ENCODE measurements at regions not wholly inside any gene's neighbourhood (a gene's known extent, or its start where the extent isn't known, plus 50 kb on each side); places are given as distances from the start of the nearest gene placed in this dataset.

DNA sequence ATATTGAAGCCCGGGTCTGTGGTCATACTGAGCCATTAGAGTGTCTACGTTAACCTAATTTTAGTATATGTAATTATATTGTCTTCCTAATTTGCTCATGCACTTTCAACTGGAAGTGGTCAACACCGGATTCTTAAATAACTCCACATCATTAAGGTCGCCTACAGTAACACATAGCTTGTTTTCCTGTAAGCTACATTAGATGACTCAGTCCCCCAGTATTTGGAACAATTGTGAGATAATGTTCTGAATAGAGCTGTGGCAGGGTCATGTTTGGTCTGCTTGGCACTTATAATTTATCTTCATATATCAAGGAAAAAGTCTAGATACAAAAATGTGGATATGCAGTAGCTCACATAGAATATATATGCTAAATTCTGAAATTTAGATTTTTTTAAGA lies 486.2 kb downstream of the IGSF11 start:
- Histone ChIP-seq H4K20me1 (ENCODE audit: insufficient read depth) (no peaks in the 10 kb centered on the region), H3K36me3 (ENCODE audit: insufficient read depth) (no peaks in the 10 kb centered on the region), H3K4me2 (no peak overlapping the region), H3K4me1 (ENCODE audit: low read depth, poor library complexity, severe bottlenecking) (no peaks in the 10 kb centered on the region), H3K79me2 (ENCODE audit: insufficient read depth, low read depth) (no peaks in the 10 kb centered on the region), H3K27me3 (ENCODE audit: insufficient read depth, low read depth) (no peaks in the 10 kb centered on the region), H3K4me3 (IDR thresholded peaks at IDR 0.05; ENCODE audit: insufficient read depth, low read depth, low read length) (no peak overlapping the region), H3K9ac (no peak overlapping the region), H2AFZ (ENCODE audit: low read depth) (no peak overlapping the region), H3K27ac (no peak overlapping the region)
- TF ChIP-seq, protein P1, sequence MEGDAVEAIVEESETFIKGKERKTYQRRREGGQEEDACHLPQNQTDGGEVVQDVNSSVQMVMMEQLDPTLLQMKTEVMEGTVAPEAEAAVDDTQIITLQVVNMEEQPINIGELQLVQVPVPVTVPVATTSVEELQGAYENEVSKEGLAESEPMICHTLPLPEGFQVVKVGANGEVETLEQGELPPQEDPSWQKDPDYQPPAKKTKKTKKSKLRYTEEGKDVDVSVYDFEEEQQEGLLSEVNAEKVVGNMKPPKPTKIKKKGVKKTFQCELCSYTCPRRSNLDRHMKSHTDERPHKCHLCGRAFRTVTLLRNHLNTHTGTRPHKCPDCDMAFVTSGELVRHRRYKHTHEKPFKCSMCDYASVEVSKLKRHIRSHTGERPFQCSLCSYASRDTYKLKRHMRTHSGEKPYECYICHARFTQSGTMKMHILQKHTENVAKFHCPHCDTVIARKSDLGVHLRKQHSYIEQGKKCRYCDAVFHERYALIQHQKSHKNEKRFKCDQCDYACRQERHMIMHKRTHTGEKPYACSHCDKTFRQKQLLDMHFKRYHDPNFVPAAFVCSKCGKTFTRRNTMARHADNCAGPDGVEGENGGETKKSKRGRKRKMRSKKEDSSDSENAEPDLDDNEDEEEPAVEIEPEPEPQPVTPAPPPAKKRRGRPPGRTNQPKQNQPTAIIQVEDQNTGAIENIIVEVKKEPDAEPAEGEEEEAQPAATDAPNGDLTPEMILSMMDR (conservative IDR thresholded peaks at IDR 0.05; ENCODE audit: low read depth, low read length), result no peak

DNA sequence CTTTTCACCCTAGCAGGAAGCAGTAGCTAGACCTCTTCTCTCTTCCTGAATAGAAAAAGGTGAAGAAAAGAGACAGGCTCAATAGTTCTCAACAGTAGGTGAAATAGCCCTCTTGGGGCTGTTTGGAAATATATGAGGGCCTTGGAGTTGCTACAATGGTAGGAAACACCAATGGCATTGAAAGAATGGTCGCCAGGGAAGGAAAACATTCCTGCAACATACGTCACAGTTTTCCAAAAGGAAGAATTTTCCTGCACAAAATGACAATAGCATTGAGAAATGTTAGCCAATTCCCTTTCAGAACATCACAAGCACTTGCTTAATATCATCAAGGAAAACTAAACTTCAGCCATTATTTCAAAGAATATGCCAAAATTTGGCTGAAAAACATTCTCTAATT lies 484.5 kb downstream of the IGSF11 start:
- Histone ChIP-seq H3K27ac (no peak overlapping the region), H3K4me3 (IDR thresholded peaks at IDR 0.05; ENCODE audit: insufficient read depth, low read depth, low read length) (no peak overlapping the region), H4K20me1 (ENCODE audit: insufficient read depth) (no peaks in the 10 kb centered on the region), H3K27me3 (ENCODE audit: insufficient read depth, low read depth) (no peaks in the 10 kb centered on the region), H2AFZ (ENCODE audit: low read depth) (no peak overlapping the region), H3K4me2 (no peak overlapping the region), H3K36me3 (ENCODE audit: insufficient read depth) (no peaks in the 10 kb centered on the region), H3K4me1 (ENCODE audit: low read depth, poor library complexity, severe bottlenecking) (no peaks in the 10 kb centered on the region), H3K9ac (no peak overlapping the region), H3K79me2 (ENCODE audit: insufficient read depth, low read depth) (no peaks in the 10 kb centered on the region)
- TF ChIP-seq, protein P1 (conservative IDR thresholded peaks at IDR 0.05; ENCODE audit: low read depth, low read length), result no peak

DNA sequence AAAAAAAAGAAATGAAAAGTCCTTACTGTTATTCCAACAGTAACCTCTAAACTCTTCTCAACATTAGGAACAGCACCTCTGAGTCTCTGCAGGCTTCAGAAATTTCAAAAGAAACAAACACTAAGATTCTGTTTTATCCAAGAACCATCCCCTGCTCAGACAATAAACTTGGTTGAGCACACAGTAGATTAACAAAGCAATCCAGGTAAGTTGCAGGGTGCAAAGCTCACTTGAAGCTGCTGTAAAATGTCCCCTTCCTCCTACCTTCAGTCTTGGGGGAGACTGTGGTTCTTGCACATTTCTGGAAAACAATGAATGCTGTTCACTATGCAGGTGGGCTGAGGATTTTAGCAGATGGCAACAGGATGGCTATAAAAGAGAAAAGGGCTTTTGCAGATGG lies 484.1 kb downstream of the IGSF11 start:
- Histone ChIP-seq H3K4me1 (ENCODE audit: low read depth, poor library complexity, severe bottlenecking) (no peaks in the 10 kb centered on the region), H4K20me1 (ENCODE audit: insufficient read depth) (no peaks in the 10 kb centered on the region), H3K36me3 (ENCODE audit: insufficient read depth) (no peaks in the 10 kb centered on the region), H3K4me2 (no peak overlapping the region), H3K79me2 (ENCODE audit: insufficient read depth, low read depth) (no peaks in the 10 kb centered on the region), H3K27me3 (ENCODE audit: insufficient read depth, low read depth) (no peaks in the 10 kb centered on the region), H3K4me3 (IDR thresholded peaks at IDR 0.05; ENCODE audit: insufficient read depth, low read depth, low read length) (no peak overlapping the region), H3K9ac (no peak overlapping the region), H3K27ac (no peak overlapping the region), H2AFZ (ENCODE audit: low read depth) (no peak overlapping the region)
- TF ChIP-seq, protein P1 (conservative IDR thresholded peaks at IDR 0.05; ENCODE audit: low read depth, low read length), result no peak

DNA sequence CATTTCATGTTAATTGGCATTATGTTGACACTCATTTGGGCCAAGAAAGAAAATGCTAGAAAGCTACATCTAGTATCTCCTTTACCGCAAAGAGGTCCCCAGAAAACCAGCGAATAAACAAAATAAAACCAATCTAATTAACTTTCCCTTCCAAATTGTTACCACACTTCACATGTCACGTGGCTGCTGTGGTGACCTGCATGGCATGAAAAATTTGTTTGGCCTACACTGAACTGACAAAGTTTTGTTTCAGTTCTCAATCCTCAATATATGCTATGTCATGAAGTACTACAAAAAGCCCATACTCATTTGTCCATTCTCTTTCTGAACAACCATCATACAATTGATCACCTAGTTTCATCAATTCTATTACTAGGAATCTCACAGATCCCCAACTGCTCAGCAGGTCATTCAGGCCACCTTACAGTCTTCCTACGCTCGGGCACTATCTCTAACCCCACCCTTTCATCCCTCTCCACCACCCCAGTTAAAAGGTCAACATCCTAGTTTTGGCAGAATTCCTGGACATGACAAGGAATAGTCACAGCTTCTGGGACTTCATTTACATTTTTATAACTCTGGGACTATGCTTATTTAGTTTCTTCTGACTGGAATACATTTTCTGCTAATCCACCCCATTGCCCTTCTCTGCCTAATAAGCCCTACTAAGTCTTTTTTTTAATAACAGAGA lies 480.4 kb downstream of the IGSF11 start:
- no peak overlapping the region for H3K4me2 ChIP-seq

More for the DNA sequence above, 480.4 kb downstream of the IGSF11 start:
- H3K4me1 ChIP-seq (ENCODE audit: low read depth, poor library complexity, severe bottlenecking), result no peaks in the 10 kb centered on the region
- H3K27me3 ChIP-seq (ENCODE audit: insufficient read depth, low read depth), result no peaks in the 10 kb centered on the region
- H3K4me3 ChIP-seq (IDR thresholded peaks at IDR 0.05; ENCODE audit: insufficient read depth, low read depth, low read length), result no peak overlapping the region
- H4K20me1 ChIP-seq (ENCODE audit: insufficient read depth), result no peaks in the 10 kb centered on the region
- H3K79me2 ChIP-seq (ENCODE audit: insufficient read depth, low read depth), result no peaks in the 10 kb centered on the region
- no peak overlapping the region for H3K9ac ChIP-seq
- H3K27ac ChIP-seq, result no peak overlapping the region
- no peak overlapping the region for H2AFZ ChIP-seq (ENCODE audit: low read depth)
- TF ChIP-seq, protein P1 (conservative IDR thresholded peaks at IDR 0.05; ENCODE audit: low read depth, low read length), result no peak
- no peaks in the 10 kb centered on the region for H3K36me3 ChIP-seq (ENCODE audit: insufficient read depth)

Data from KMS-11 (cell line).